HEK293 (cell line): ENCODE measurements at regions not wholly inside any gene's neighbourhood (a gene's known extent, or its start where the extent isn't known, plus 50 kb on each side); places are given as distances from the start of the nearest gene placed in this dataset.

Source experiments
- OSR2 ChIP-seq: fragments of 450-650 bp; formaldehyde crosslinking; IDR thresholded peaks from 2 replicates; pipeline ENCODE4 v1.5.1; 2016; ENCODE audit warnings: missing biosample characterization, missing genetic modification characterization
- ZBTB17 ChIP-seq: fragments of 450-650 bp; formaldehyde crosslinking; IDR thresholded peaks from 2 replicates; pipeline ENCODE4 v1.5.1; 2016; ENCODE audit warnings: missing biosample characterization, missing genetic modification characterization
- TF ChIP-seq, protein P1 (sequence below): fragments of 450-650 bp; formaldehyde crosslinking; IDR thresholded peaks from 2 replicates; pipeline ENCODE4 v1.5.1; 2016; ENCODE audit warnings: missing biosample characterization, missing genetic modification characterization

DNA sequence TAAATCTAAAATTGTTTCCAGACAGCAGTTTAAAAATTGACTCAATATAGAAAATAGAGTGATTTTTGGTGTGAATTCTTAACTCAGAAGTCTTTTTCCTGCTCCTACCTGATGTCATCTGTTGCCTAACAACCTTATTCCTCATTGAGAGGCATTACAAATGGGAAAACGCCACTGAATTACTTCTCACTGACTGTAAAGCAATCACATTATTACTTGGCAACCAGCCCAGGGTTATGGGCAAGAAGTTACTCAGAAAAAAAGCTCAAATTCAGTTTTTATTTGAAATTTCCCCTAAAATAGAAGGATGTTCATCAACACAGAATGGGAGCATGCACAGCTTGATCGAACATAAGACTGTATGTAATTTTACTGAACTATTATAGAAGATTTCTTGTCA lies 201.8 kb upstream of the GULP1 start:
- TF ChIP-seq, protein P1, sequence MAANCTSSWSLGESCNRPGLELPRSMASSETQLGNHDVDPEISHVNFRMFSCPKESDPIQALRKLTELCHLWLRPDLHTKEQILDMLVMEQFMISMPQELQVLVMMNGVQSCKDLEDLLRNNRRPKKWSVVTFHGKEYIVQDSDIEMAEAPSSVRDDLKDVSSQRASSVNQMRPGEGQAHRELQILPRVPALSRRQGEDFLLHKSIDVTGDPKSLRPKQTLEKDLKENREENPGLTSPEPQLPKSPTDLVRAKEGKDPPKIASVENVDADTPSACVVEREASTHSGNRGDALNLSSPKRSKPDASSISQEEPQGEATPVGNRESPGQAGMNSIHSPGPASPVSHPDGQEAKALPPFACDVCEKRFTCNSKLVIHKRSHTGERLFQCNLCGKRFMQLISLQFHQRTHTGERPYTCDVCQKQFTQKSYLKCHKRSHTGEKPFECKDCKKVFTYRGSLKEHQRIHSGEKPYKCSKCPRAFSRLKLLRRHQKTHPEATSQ, result no peak
- no peak for TF ChIP-seq ZBTB17
- no peak for TF ChIP-seq OSR2 (tag by site-specific recombination)
